B cell (primary cell): ENCODE measurements at regions not wholly inside any gene's neighbourhood (a gene's known extent, or its start where the extent isn't known, plus 50 kb on each side); places are given as distances from the start of the nearest gene placed in this dataset.

Experiments
- ATAC-seq: fragments of 200-7000 bp; cut with Tn5 transposase; one replicate; pipeline ENCODE4 v1.10.0; 2021; ENCODE audit warnings: low read depth, mild to moderate bottlenecking, moderate number of reproducible peaks, moderate library complexity
- CTCF ChIA-PET: fragments of 350-600 bp; sonication (Branson Sonifier 250); formaldehyde crosslinking; loops from one replicate; lab custom pipeline; 2021; ENCODE audit warnings: antibody characterized with exemption, inconsistent platforms; lab: Charles Lee
- POLR2A ChIA-PET: fragments of 350-600 bp; sonication (Branson Sonifier 250); formaldehyde crosslinking; loops from one replicate; lab custom pipeline; 2021; ENCODE audit warnings: antibody characterized with exemption; lab: Charles Lee
- DNase-seq: peaks from one replicate; pipeline ENCODE4 v3.0.0; 2013
- H2AFZ ChIP-seq: 2 replicates; pipeline ENCODE4 v1.6.1; 2012; ENCODE audit warnings: mild to moderate bottlenecking, low read depth, low read length; ENCODE audit not compliant: insufficient read depth, poor library complexity, severe bottlenecking
- H3K27ac ChIP-seq, 2 donors: 1 replicate in 1 of 2; 2 replicates in 1 of 2; pipeline ENCODE4 v1.5.1; 2012 to 2013; ENCODE audit warnings: low read length in 2 of 2, mild to moderate bottlenecking in 2 of 2, moderate library complexity in 1 of 2
- H3K27me3 ChIP-seq, 4 experiments: fragments of 200-600 bp in 1 of 4; sonication (generic) in 1 of 4; replicated peaks in 1 of 4; 1 replicate in 2 of 4; 2 replicates in 2 of 4; pipeline versions ENCODE4 v1.6.1 to v1.7.0; 2013 to 2016; ENCODE audit warnings: low read length in 3 of 4, mild to moderate bottlenecking in 2 of 4, mixed read lengths in 1 of 4, moderate library complexity in 1 of 4; ENCODE audit not compliant: insufficient read depth in 4 of 4, control insufficient read depth in 3 of 4; ENCODE audit errors: control extremely low read depth in 1 of 4
- H3K36me3 ChIP-seq, 2 experiments: replicated peaks in 1 of 2; 1 replicate in 1 of 2; 2 replicates in 1 of 2; pipeline versions ENCODE4 v1.6.1 to v1.7.1; 2013; ENCODE audit warnings: low read length in 1 of 2; ENCODE audit not compliant: insufficient read depth in 2 of 2, control insufficient read depth in 1 of 2; ENCODE audit errors: control extremely low read depth in 1 of 2, extremely low read depth in 1 of 2
- H3K4me1 ChIP-seq, 2 donors: fragments of 200-600 bp in 1 of 2; sonication (generic) in 1 of 2; 1 replicate in 1 of 2; 2 replicates in 1 of 2; pipeline versions ENCODE4 v1.5.1 to v1.6.1; 2013 to 2017; ENCODE audit warnings: low read length in 2 of 2; ENCODE audit not compliant: control insufficient read depth in 2 of 2, insufficient read depth in 2 of 2
- H3K4me2 ChIP-seq: replicated peaks from 2 replicates; pipeline ENCODE3; 2012; ENCODE audit warnings: mild to moderate bottlenecking, low read depth, low read length; ENCODE audit not compliant: poor library complexity, severe bottlenecking
- H3K4me3 ChIP-seq, 5 experiments: fragments of 200-600 bp in 1 of 5; sonication (generic) in 1 of 5; 1 replicate in 3 of 5; 2 replicates in 2 of 5; pipeline versions ENCODE4 v1.5.1 to v1.7.0; 2011 to 2016; ENCODE audit warnings: low read length in 4 of 5, mild to moderate bottlenecking in 4 of 5, low read depth in 2 of 5, control low read depth in 1 of 5, moderate library complexity in 1 of 5; ENCODE audit not compliant: insufficient read depth in 1 of 5; ENCODE audit errors: control extremely low read depth in 1 of 5, extremely low read depth in 1 of 5
- H3K79me2 ChIP-seq: fragments of 200-600 bp; sonication (generic); one replicate; pipeline ENCODE4 v1.6.0; 2016; ENCODE audit warnings: low read length; ENCODE audit not compliant: control insufficient read depth, insufficient read depth
- H3K9ac ChIP-seq: fragments of 200-600 bp; sonication (generic); 2 replicates; pipeline ENCODE4 v1.6.1; 2017; ENCODE audit warnings: mild to moderate bottlenecking, low read length, moderate library complexity
- H3K9me3 ChIP-seq, 3 donors: one replicate each; pipeline versions ENCODE4 v1.6.1 to v1.7.1; 2013; ENCODE audit warnings: low read length in 2 of 3; ENCODE audit not compliant: control insufficient read depth in 2 of 3, insufficient read depth in 1 of 3; ENCODE audit errors: control extremely low read depth in 1 of 3
- H4K20me1 ChIP-seq: 2 replicates; pipeline ENCODE4 v1.6.0; 2012; ENCODE audit warnings: mild to moderate bottlenecking, low read length; ENCODE audit not compliant: insufficient read depth, control insufficient read depth, poor library complexity, severe bottlenecking
- H3K27ac Mint-ChIP-seq: one replicate; pipeline ENCODE4 v1.8.0; 2021; ENCODE audit warnings: mixed read lengths
- H3K27me3 Mint-ChIP-seq: one replicate; pipeline ENCODE4 v1.8.0; 2021; ENCODE audit warnings: mixed read lengths
- H3K4me1 Mint-ChIP-seq: one replicate; pipeline ENCODE4 v1.8.0; 2021; ENCODE audit warnings: mixed read lengths
- H3K4me3 Mint-ChIP-seq: one replicate; pipeline ENCODE4 v1.8.0; 2021; ENCODE audit warnings: mixed read lengths
- H3K9me3 Mint-ChIP-seq: one replicate; pipeline ENCODE4 v1.8.0; 2022; ENCODE audit warnings: mixed read lengths; ENCODE audit not compliant: insufficient read depth
- CTCF ChIP-seq: fragments of 200-600 bp; IDR thresholded peaks from one replicate; pipeline ENCODE4 v1.8.0; 2022; ENCODE audit warnings: antibody characterized with exemption, mild to moderate bottlenecking
- EZH2 ChIP-seq: IDR thresholded peaks from 2 replicates; pipeline ENCODE4 v1.6.1; 2012; ENCODE audit warnings: borderline replicate concordance, low read depth, mild to moderate bottlenecking, moderate library complexity, low read length; ENCODE audit not compliant: insufficient read depth, poor library complexity, severe bottlenecking
- WGBS: methylation state at CpG from one replicate; pipeline ENCODE4 v1.1.5; 2013; ENCODE audit warnings: missing lambda C conversion rate; ENCODE audit not compliant: insufficient coverage; 5-methylcytosine and 5-hydroxymethylcytosine counted together
- intact Hi-C: fragments of 100-400 bp; cut with micrococcal nuclease; formaldehyde crosslinking; loops from one replicate; pipeline ENCODE4 v1.10.0; 2022

GRCh38 chr2:171260471-171261424 lies 100.1 kb upstream of the TLK1 start:
- H3K4me3 ChIP-seq, result no peak overlapping the region
- H3K27me3 Mint-ChIP-seq, result no peaks in the 10 kb centered on the region
- DNase-seq, result peak; percentile 33
- peak overlapping the region; percentile 7 for H3K9ac ChIP-seq
- CTCF ChIA-PET, result interaction anchor here (1.0 to 3.1 kb wide), 5 partner anchors 17 to 156 kb away, joined by 3 to 22 read pairs (median 3); no protein-coding TSS in a partner anchor
- peaks cover 19% of the 10 kb centered on the region for H3K4me1 Mint-ChIP-seq
- peaks cover 0 to 4% (median 0%) of the 10 kb centered on the region in 3 donors for H3K9me3 ChIP-seq
- H3K4me3 Mint-ChIP-seq, result peak overlapping the region; percentile 35
- no peaks in the 10 kb centered on the region for H3K36me3 ChIP-seq
- H4K20me1 ChIP-seq, result no peaks in the 10 kb centered on the region
- H3K9me3 Mint-ChIP-seq, result no peaks in the 10 kb centered on the region
- POLR2A ChIA-PET, result no interaction called here
- H3K27ac Mint-ChIP-seq, result peak overlapping the region; percentile 81
- whole genome bisulfite sequencing, result 50% methylated on average over 2 of the region's 6 CpGs
- peak overlapping the region in 1 of 2 donors; percentile 37 for H3K27ac ChIP-seq
- H3K4me2 ChIP-seq, result peak overlapping the region; percentile 49
- peak; percentile 33 for ATAC-seq
- TF ChIP-seq EZH2 (no peak), CTCF (no peak)
- intact Hi-C loops, result loop anchor here (5.0 kb wide), 1 partner anchor 157 kb away; no protein-coding TSS in a partner anchor
- H3K4me1 ChIP-seq, result peaks cover 13 to 15% of the 10 kb centered on the region in 2 donors
- H3K27me3 ChIP-seq, result no peaks in the 10 kb centered on the region
- H2AFZ ChIP-seq, result peak overlapping the region; percentile 43
- H3K79me2 ChIP-seq, result no peaks in the 10 kb centered on the region

GRCh38 chr2:171254666-171255065 lies 94.0 kb upstream of the TLK1 start:
- no peak overlapping the region for H3K27ac ChIP-seq
- H3K4me1 ChIP-seq, result no peaks in the 10 kb centered on the region
- peaks cover 0 to 8% (median 2%) of the 10 kb centered on the region in 3 donors for H3K9me3 ChIP-seq
- no peaks in the 10 kb centered on the region for H3K27me3 Mint-ChIP-seq
- no peaks in the 10 kb centered on the region for H3K27me3 ChIP-seq
- H3K27ac Mint-ChIP-seq, result no peak overlapping the region
- no peak overlapping the region for H3K9ac ChIP-seq
- H2AFZ ChIP-seq, result no peak overlapping the region
- no peaks in the 10 kb centered on the region for H3K79me2 ChIP-seq
- ATAC-seq (no peak), DNase-seq (no peak)
- intact Hi-C loops, result no loop called here
- no peak overlapping the region for H3K4me2 ChIP-seq
- no peak overlapping the region for H3K4me3 ChIP-seq
- H3K4me1 Mint-ChIP-seq, result peaks cover 2% of the 10 kb centered on the region
- POLR2A ChIA-PET, result no interaction called here
- TF ChIP-seq CTCF, result no peak
- TF ChIP-seq EZH2, result no peak
- no peaks in the 10 kb centered on the region for H3K36me3 ChIP-seq
- no peak overlapping the region for H3K4me3 Mint-ChIP-seq
- no peaks in the 10 kb centered on the region for H4K20me1 ChIP-seq
- H3K9me3 Mint-ChIP-seq, result no peaks in the 10 kb centered on the region
- CTCF ChIA-PET, result interaction anchor here (1.2 to 1.5 kb wide), 2 partner anchors 11 to 162 kb away, joined by 3 to 4 read pairs; no protein-coding TSS in a partner anchor
